ENCODE measurements at regions not wholly inside any gene's neighbourhood (a gene's known extent, or its start where the extent isn't known, plus 50 kb on each side); places are given as distances from the start of the nearest gene placed in this dataset.

DNA sequence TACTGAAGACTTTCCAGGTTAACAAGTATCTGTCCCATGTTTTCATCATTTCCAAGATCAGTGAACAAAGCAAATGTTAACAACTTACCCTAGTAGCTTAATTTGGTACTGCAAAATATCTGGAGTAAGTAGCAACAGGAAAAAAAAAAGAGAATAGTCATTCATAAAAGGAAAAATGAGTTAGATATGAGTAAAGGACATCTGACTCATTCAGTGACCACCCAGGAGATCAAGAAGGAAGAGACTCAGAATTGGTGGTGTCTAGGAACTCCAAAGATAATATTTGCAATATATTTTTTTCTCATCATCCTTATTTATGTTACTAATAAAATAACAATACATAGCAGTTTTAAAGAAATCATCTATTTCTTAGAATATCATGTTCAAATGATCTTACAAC lies 253.8 kb upstream of the COL8A1 start:
- H3K36me3 Mint-ChIP-seq (ENCODE audit: low read depth), result no peaks in the 10 kb centered on the region
- no peaks in the 10 kb centered on the region for H3K4me1 Mint-ChIP-seq
- ChIA-PET POLR2A (no interaction called here), CTCF (no interaction called here)
- no peaks in the 10 kb centered on the region for H3K9me3 Mint-ChIP-seq
- no peak for DNase-seq
- H3K27ac Mint-ChIP-seq, result no peak overlapping the region
- H3K27me3 Mint-ChIP-seq, result no peaks in the 10 kb centered on the region
- no peak overlapping the region for H3K4me3 Mint-ChIP-seq

DNA sequence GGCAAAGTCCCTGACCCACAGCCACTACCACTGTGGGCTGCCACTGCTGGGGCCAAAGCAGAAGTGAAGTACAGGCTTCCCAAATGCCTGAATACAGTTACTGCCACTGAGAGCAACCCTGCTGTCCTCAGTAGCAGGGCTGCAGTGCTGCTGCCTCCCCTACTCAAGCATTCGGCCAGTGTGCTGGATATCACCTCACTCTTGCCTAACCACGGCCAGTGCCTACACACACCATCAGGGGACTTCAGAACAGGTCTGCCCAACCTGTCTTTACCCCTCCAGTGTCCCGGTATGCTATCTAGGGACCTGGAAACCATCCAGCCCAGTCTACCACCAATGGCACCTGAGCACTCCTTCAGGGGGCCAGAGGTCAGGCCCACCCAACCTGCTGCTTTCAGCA lies 261.5 kb upstream of the COL8A1 start:
- POLR2A ChIA-PET, result no interaction called here
- DNase-seq, result no peak
- no peaks in the 10 kb centered on the region for H3K27me3 Mint-ChIP-seq
- H3K27ac Mint-ChIP-seq, result no peak overlapping the region
- CTCF ChIA-PET, result no interaction called here
- H3K4me1 Mint-ChIP-seq, result no peaks in the 10 kb centered on the region
- no peak overlapping the region for H3K4me3 Mint-ChIP-seq
- peaks cover 9% of the 10 kb centered on the region for H3K9me3 Mint-ChIP-seq
- no peaks in the 10 kb centered on the region for H3K36me3 Mint-ChIP-seq (ENCODE audit: low read depth)

DNA sequence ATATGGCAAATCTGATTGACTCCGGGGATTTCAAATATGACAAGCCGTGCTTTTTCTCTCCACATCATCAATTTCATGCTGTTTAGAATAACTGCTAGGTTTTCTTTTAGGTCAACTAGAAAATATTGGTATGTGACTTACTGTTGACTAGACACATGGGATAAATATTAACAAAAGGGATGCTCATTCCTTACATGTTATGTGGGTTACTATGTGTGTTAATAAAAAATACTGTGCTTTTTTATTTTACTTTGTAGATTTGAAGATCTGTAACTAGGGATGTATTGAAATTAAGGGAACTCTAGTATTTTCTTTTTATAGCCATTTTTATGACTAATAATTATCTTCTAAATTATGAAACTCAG lies 264.6 kb upstream of the COL8A1 start:
- Mint-ChIP-seq H3K27me3 (no peaks in the 10 kb centered on the region), H3K4me3 (no peak overlapping the region), H3K4me1 (no peaks in the 10 kb centered on the region), H3K27ac (no peak overlapping the region), H3K36me3 (ENCODE audit: low read depth) (no peaks in the 10 kb centered on the region), H3K9me3 (peaks cover 9% of the 10 kb centered on the region)
- DNase-seq, result no peak
- ChIA-PET CTCF (no interaction called here), POLR2A (no interaction called here)

DNA sequence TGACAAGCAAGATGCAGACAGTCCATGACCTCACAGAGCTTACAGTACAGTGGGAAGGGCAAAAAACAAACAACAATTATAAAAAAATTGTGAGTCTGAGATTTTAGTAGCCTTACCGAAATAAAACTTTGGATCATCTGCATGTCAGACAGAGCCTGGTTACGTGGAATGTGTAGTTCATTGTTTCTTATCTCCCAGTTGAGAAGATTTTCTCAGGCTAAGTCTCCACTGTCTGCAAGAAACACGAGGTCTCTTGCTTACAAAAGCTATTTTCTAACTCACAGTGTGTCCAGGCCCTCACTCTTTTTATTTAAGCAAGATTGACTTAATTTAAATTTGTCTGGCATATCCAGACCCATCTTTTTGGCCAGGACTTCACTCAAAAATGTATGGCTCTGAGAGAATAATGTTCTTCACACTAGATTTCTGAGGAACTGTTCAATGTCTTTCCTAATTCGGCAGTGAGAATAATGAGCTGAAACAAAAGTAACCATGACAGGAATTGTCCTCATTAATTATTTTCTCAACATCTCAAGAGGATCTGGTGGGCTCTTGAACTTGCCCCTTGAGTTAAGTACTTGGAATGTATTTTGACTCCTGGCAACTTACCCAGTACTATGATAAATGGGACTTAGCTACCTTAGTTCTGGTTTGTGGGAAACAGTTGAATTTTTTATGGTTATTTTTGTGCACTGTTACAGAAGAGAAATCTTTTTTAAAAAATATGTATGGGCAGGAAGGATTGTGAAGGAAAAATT lies 265.1 kb upstream of the COL8A1 start:
- ChIA-PET CTCF (no interaction called here), POLR2A (no interaction called here)
- no peak for DNase-seq
- Mint-ChIP-seq H3K36me3 (ENCODE audit: low read depth) (no peaks in the 10 kb centered on the region), H3K27me3 (no peaks in the 10 kb centered on the region), H3K9me3 (peaks cover 9% of the 10 kb centered on the region), H3K27ac (no peak overlapping the region), H3K4me1 (no peaks in the 10 kb centered on the region), H3K4me3 (no peak overlapping the region)

DNA sequence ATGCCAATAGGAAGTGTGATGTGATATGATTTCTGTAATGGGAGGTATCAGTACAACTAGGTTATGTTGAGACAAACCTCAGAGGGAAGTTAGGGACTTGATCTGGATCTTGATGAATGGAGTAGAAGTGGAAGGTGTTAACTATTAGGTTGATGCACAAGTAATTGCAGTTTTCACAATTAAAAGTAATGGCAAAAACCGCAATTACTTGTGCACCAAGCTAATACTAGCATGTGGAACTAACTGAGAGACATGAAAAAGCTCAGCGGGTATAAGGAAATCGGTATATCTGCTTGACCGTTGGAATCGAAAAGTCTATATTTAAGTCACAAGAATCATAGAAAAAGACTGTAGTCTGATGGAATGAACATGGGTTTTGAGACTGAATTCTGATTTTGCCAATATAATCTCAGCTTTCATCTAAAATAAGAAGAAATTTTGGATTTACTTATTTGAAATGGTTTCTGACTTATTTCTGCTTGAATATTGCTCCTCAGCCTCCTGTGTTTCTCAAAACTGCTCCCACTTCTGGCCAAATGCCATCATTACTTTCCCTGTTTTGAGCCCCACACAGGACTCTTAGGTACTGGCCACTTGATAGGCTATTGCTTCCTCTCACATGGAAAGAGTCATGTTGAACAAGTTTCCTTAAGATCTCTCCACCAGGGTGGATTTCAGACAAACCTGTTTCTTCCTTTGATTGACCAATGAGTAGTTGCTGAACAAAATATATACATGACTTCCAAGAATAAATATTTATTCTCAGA lies 271.5 kb upstream of the COL8A1 start:
- POLR2A ChIA-PET, result no interaction called here
- no peaks in the 10 kb centered on the region for H3K27me3 Mint-ChIP-seq
- no peaks in the 10 kb centered on the region for H3K4me1 Mint-ChIP-seq
- CTCF ChIA-PET, result no interaction called here
- no peak for DNase-seq
- no peak overlapping the region for H3K4me3 Mint-ChIP-seq
- H3K27ac Mint-ChIP-seq, result no peak overlapping the region
- no peaks in the 10 kb centered on the region for H3K9me3 Mint-ChIP-seq
- no peaks in the 10 kb centered on the region for H3K36me3 Mint-ChIP-seq (ENCODE audit: low read depth)

DNA sequence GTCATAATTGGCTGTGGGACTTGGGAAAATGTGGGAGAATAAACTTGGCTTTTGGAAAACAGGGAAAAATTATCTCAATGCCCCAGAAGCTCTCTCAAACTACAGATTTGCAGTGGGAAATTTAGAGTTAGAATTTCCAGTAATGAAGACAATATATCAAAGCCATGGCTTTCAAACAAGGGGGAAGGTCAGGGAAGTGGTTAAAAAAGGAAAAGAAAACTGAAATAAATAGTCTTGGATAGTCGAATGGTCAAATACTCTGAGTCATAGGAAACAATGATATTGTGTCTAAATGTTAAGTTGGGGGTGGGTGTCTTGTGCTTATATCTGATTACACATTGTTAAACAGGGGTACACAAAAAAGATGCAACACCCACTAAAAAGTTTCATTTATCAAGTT lies 272.4 kb upstream of the COL8A1 start:
- Mint-ChIP-seq H3K27me3 (no peaks in the 10 kb centered on the region), H3K27ac (no peak overlapping the region), H3K4me3 (no peak overlapping the region), H3K36me3 (ENCODE audit: low read depth) (no peaks in the 10 kb centered on the region), H3K4me1 (no peaks in the 10 kb centered on the region), H3K9me3 (no peaks in the 10 kb centered on the region)
- ChIA-PET CTCF (no interaction called here), POLR2A (no interaction called here)
- no peak for DNase-seq

DNA sequence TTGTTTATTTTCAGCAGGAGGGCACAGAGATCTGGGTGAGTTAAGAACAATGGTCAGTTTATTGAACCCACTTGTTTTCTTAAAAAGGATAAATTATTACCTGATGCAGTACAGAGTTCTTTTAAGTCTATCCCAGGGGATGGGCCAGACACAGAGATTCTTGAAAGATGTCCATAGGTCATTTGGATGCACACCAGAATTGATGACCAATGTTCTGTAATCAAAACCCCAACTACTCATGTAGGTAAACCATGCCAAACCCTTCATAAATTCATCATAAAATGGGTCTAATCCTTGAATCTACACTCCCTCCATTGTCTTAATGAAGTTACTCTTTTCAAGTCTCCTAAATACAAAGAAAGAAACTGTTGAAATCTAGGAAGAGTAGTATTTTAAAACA lies 273.0 kb upstream of the COL8A1 start:
- ChIA-PET POLR2A (no interaction called here), CTCF (no interaction called here)
- Mint-ChIP-seq H3K4me3 (no peak overlapping the region), H3K9me3 (no peaks in the 10 kb centered on the region), H3K27ac (no peak overlapping the region), H3K4me1 (no peaks in the 10 kb centered on the region), H3K27me3 (no peaks in the 10 kb centered on the region), H3K36me3 (ENCODE audit: low read depth) (no peaks in the 10 kb centered on the region)
- DNase-seq, result no peak

DNA sequence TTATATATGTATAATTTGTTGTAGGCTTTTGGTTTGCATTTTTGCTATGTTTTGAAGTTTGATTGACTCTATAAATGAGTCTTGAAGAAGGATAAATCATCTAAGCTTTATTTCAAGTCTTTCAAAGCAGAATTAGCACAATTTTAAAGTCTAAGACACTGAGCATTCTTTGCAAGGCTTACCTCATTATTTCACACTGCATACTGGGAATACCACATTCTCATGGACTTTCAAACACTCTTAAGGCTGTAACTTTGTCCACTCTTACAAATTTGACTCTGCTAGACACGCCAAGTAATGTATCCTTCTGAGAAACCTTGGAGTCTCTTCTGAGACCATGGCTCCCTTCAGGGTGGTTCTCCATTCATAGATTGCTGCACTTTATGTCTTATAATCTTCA lies 281.3 kb upstream of the COL8A1 start:
- H3K4me1 Mint-ChIP-seq, result no peaks in the 10 kb centered on the region
- peaks cover 5% of the 10 kb centered on the region for H3K9me3 Mint-ChIP-seq
- ChIA-PET POLR2A (no interaction called here), CTCF (no interaction called here)
- H3K36me3 Mint-ChIP-seq (ENCODE audit: low read depth), result no peaks in the 10 kb centered on the region
- H3K27ac Mint-ChIP-seq, result no peak overlapping the region
- H3K4me3 Mint-ChIP-seq, result no peak overlapping the region
- DNase-seq, result no peak
- H3K27me3 Mint-ChIP-seq, result no peaks in the 10 kb centered on the region

DNA sequence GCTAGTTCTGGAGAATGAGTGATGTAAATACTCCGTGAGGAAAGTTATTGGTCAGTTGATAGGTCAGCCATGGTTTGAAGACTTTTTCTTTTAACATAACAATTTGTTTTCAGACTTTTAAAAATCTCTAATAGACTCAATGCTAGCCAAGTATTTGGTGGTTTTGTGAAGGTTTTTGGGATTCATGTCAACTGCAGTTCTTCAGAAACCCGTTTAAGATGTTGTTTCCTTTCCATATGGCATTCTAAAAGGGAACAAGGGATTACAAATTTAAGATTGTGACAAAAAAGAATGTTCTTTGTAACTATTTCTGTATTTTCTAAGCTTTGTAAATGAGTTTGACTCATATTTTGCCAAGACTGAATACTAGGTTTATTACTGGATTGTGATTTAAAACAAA lies 281.7 kb upstream of the COL8A1 start:
- ChIA-PET POLR2A (no interaction called here), CTCF (no interaction called here)
- H3K4me3 Mint-ChIP-seq, result no peak overlapping the region
- no peaks in the 10 kb centered on the region for H3K27me3 Mint-ChIP-seq
- H3K27ac Mint-ChIP-seq, result no peak overlapping the region
- H3K36me3 Mint-ChIP-seq (ENCODE audit: low read depth), result no peaks in the 10 kb centered on the region
- H3K4me1 Mint-ChIP-seq, result no peaks in the 10 kb centered on the region
- no peak for DNase-seq
- peaks cover 5% of the 10 kb centered on the region for H3K9me3 Mint-ChIP-seq

DNA sequence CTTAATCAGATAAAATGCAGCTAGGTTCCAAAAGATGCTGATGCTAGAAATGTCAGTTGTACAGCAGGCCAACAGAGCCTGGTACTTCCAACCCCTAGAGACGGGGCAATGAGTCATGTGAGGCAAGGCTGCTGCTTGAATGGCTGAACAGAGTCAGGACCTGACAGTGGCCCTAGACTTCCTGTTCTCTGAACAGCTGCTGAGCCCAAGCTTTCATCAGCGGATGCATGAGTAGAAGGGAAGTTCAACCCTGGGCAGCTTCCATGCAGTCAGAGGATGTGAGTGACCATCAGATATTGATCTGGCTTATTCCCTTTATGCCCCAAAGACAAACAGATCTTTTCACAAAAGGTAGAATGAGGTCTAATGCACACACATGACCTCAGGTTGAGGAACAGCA lies 282.9 kb upstream of the COL8A1 start:
- ChIA-PET CTCF (no interaction called here), POLR2A (no interaction called here)
- H3K9me3 Mint-ChIP-seq, result peaks cover 7% of the 10 kb centered on the region
- no peak overlapping the region for H3K4me3 Mint-ChIP-seq
- H3K36me3 Mint-ChIP-seq (ENCODE audit: low read depth), result no peaks in the 10 kb centered on the region
- H3K27ac Mint-ChIP-seq, result no peak overlapping the region
- H3K27me3 Mint-ChIP-seq, result no peaks in the 10 kb centered on the region
- no peaks in the 10 kb centered on the region for H3K4me1 Mint-ChIP-seq
- DNase-seq, result no peak

DNA sequence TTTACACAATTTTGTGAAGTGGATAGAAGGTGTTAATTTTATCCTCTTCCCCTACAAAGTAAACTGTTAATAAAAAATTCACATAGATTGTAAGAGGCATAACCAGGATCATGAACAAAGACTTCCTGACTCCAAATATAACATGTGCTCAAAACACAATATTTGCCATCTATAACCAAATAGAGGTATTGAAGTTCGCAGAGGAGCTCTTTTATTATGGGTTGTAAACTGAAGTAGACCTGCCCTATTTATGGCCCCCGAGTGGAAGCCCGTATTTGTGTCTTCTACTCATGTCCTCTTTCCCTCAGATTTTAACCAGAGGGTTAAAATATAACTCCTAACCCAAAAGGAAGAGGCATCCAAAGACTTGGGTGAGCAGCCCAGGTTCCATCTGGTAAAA lies 285.6 kb upstream of the COL8A1 start:
- Mint-ChIP-seq H3K36me3 (ENCODE audit: low read depth) (no peaks in the 10 kb centered on the region), H3K27me3 (no peaks in the 10 kb centered on the region), H3K27ac (no peak overlapping the region), H3K4me1 (no peaks in the 10 kb centered on the region), H3K9me3 (peaks cover 7% of the 10 kb centered on the region), H3K4me3 (no peak overlapping the region)
- CTCF ChIA-PET, result no interaction called here
- POLR2A ChIA-PET, result no interaction called here
- DNase-seq, result no peak

DNA sequence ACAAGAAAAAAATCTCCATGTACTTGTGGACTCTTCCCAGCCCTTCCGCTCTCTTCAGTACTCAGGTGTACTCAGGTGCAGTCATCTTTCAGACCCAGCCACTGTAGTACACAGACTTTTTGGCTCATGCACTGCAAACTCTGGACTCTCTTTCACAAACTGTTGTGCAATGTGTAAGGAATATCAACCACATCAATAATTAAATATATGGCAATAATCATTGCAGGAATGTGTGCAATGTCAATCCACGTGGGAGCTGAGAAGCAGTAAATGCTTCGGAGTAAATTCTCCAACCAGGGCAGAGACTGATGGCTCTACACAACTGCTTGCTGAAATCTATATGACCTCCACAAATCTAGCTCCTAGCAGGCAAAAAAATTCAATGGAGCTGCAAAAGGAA lies 287.3 kb upstream of the COL8A1 start:
- Mint-ChIP-seq H3K4me1 (no peaks in the 10 kb centered on the region), H3K9me3 (peaks cover 4% of the 10 kb centered on the region), H3K27me3 (no peaks in the 10 kb centered on the region), H3K4me3 (no peak overlapping the region), H3K27ac (no peak overlapping the region), H3K36me3 (ENCODE audit: low read depth) (no peaks in the 10 kb centered on the region)
- CTCF ChIA-PET, result no interaction called here
- POLR2A ChIA-PET, result no interaction called here
- DNase-seq, result no peak

DNA sequence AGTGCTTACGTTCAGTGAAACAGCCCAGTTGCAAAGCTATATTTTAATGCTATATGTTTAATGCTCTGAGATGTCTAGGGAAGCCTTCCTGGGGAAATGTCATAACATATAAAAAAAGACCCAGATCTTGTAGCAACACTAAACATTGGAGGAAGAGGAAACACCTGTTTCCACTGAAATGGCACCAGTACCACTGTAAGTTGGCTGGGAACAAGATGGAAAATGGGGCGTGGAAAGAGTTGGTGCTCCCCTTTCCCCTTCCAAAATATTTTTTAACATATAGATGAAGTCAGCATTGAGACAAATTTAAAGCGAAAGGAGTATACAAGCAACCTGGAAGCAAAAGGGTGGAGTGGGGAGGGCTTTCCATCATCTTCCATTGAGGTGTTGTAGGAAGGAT lies 289.9 kb upstream of the COL8A1 start:
- ChIA-PET POLR2A (no interaction called here), CTCF (no interaction called here)
- Mint-ChIP-seq H3K9me3 (peaks cover 4% of the 10 kb centered on the region), H3K27me3 (no peaks in the 10 kb centered on the region), H3K36me3 (ENCODE audit: low read depth) (no peaks in the 10 kb centered on the region), H3K4me1 (no peaks in the 10 kb centered on the region), H3K27ac (no peak overlapping the region), H3K4me3 (no peak overlapping the region)
- no peak for DNase-seq

DNA sequence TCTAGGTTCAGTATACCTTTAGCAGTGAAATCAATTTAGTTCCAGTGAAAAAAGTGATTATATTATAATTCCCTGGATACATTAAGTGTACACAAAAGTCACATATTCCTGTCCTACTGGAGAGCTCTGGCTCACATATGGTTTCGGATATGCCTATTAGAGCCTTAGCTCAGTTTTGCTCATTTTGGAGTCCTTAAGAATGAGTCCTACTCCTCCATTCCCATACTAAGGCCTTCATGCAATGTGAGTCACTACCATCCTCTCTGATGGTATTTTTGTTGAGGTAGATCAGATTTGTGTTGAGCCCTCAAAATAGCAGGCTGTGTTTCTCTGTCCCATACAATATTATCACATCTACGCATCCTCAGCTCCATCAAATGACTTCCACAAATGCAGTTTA lies 294.2 kb upstream of the COL8A1 start:
- no peak overlapping the region for H3K4me3 Mint-ChIP-seq
- H3K9me3 Mint-ChIP-seq, result no peaks in the 10 kb centered on the region
- no peak overlapping the region for H3K27ac Mint-ChIP-seq
- H3K36me3 Mint-ChIP-seq (ENCODE audit: low read depth), result no peaks in the 10 kb centered on the region
- POLR2A ChIA-PET, result no interaction called here
- H3K4me1 Mint-ChIP-seq, result no peaks in the 10 kb centered on the region
- no peak for DNase-seq
- no peaks in the 10 kb centered on the region for H3K27me3 Mint-ChIP-seq
- CTCF ChIA-PET, result no interaction called here
